Fibroblast of skin of back (primary cell): ENCODE measurements at regions not wholly inside any gene's neighbourhood (a gene's known extent, or its start where the extent isn't known, plus 50 kb on each side); places are given as distances from the start of the nearest gene placed in this dataset.

ENCODE experiments used
- DNase-seq: peaks from one replicate; pipeline ENCODE4 v3.0.0-alpha.2; 2013

- no peak for DNase-seq
Observed at GRCh38 chr17:77266891-77267341, 126.1 kb downstream of the SEC14L1 start.

GRCh38 chr17:77269696-77270681, 129.2 kb downstream of the SEC14L1 start:
- no peak for DNase-seq

- no peak for DNase-seq
Observed at GRCh38 chr17:77271411-77271810, 130.6 kb downstream of the SEC14L1 start.

- DNase-seq = no peak
Observed at GRCh38 chr17:77273397-77274085, 132.8 kb downstream of the SEC14L1 start.

- DNase-seq = no peak
Observed at GRCh38 chr17:77274096-77274845, 133.5 kb downstream of the SEC14L1 start.

- DNase-seq = no peak
Observed at GRCh38 chr17:77279448-77280303, 138.9 kb downstream of the SEC14L1 start.

GRCh38 chr17:77280304-77281121, 139.7 kb downstream of the SEC14L1 start:
- DNase-seq = peak; percentile 58

GRCh38 chr17:77281122-77281903, 140.5 kb downstream of the SEC14L1 start:
- DNase-seq = no peak

- no peak for DNase-seq
Observed at GRCh38 chr17:77281904-77282367, 141.2 kb downstream of the SEC14L1 start.

GRCh38 chr17:77282524-77283515, 142.1 kb downstream of the SEC14L1 start:
- DNase-seq = no peak

- DNase-seq = no peak
Observed at GRCh38 chr17:77284023-77284617, 143.4 kb downstream of the SEC14L1 start.

GRCh38 chr17:77285594-77286390, 145.0 kb downstream of the SEC14L1 start:
- peak; percentile 92 for DNase-seq

- DNase-seq = no peak
Observed at GRCh38 chr17:77286391-77286640, 145.5 kb downstream of the SEC14L1 start.

- DNase-seq = no peak
Observed at GRCh38 chr17:77286641-77287431, 146.1 kb downstream of the SEC14L1 start.

GRCh38 chr17:77287432-77288068, 146.8 kb downstream of the SEC14L1 start:
- peak; percentile 90 for DNase-seq

- DNase-seq = no peak
Observed at GRCh38 chr17:77288115-77288619, 147.4 kb downstream of the SEC14L1 start.
